Panc1 (cell line): ENCODE measurements at regions not wholly inside any gene's neighbourhood (a gene's known extent, or its start where the extent isn't known, plus 50 kb on each side); places are given as distances from the start of the nearest gene placed in this dataset.

Experiments used
- POLR2AphosphoS5 ChIP-seq: IDR thresholded peaks from 2 replicates; pipeline ENCODE4 v1.6.1; 2012; ENCODE audit warnings: mild to moderate bottlenecking, low read depth, low read length, moderate library complexity
- SIN3A ChIP-seq: IDR thresholded peaks from 2 replicates; pipeline ENCODE4 v1.6.1; 2012; ENCODE audit warnings: low read depth, mild to moderate bottlenecking, low read length, moderate library complexity, borderline replicate concordance; ENCODE audit not compliant: insufficient read depth
- TF ChIP-seq, protein P1 (sequence below): fragments of 450-650 bp; IDR thresholded peaks from 2 replicates; pipeline ENCODE4 v1.5.1; 2017; ENCODE audit warnings: mild to moderate bottlenecking
- TF ChIP-seq, protein P2 (sequence below), 2 experiments: IDR thresholded peaks; 2 replicates each; pipeline ENCODE4 v1.6.1; 2011 to 2012; ENCODE audit warnings: low read depth in 2 of 2, control low read depth in 1 of 2, low read length in 1 of 2, mild to moderate bottlenecking in 1 of 2, moderate library complexity in 1 of 2; ENCODE audit not compliant: insufficient read depth in 1 of 2

DNA sequence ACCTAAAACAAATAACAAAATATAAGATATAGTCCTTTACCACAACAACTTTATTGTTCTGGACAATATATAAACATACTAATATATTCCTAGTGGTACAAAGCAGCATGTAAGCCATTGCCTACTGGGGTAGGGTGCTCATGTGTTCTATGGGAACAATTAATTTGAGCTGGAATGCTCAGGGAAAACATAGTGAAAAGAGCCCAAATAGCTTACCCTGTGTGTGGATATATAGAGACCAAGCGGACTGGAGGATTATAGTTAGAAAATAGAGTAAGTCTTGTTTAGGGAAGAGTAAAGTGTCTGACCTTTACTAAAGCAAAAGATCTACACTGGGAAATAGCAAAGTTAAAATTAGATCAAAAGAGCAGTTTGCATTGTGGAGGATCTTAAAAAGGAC is 64.8 kb downstream of the MAD2L1 start:
- TF ChIP-seq, protein P1, sequence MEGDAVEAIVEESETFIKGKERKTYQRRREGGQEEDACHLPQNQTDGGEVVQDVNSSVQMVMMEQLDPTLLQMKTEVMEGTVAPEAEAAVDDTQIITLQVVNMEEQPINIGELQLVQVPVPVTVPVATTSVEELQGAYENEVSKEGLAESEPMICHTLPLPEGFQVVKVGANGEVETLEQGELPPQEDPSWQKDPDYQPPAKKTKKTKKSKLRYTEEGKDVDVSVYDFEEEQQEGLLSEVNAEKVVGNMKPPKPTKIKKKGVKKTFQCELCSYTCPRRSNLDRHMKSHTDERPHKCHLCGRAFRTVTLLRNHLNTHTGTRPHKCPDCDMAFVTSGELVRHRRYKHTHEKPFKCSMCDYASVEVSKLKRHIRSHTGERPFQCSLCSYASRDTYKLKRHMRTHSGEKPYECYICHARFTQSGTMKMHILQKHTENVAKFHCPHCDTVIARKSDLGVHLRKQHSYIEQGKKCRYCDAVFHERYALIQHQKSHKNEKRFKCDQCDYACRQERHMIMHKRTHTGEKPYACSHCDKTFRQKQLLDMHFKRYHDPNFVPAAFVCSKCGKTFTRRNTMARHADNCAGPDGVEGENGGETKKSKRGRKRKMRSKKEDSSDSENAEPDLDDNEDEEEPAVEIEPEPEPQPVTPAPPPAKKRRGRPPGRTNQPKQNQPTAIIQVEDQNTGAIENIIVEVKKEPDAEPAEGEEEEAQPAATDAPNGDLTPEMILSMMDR, result no peak
- TF ChIP-seq POLR2AphosphoS5, result no peak
- no peak for TF ChIP-seq SIN3A
- TF ChIP-seq, protein P2, sequence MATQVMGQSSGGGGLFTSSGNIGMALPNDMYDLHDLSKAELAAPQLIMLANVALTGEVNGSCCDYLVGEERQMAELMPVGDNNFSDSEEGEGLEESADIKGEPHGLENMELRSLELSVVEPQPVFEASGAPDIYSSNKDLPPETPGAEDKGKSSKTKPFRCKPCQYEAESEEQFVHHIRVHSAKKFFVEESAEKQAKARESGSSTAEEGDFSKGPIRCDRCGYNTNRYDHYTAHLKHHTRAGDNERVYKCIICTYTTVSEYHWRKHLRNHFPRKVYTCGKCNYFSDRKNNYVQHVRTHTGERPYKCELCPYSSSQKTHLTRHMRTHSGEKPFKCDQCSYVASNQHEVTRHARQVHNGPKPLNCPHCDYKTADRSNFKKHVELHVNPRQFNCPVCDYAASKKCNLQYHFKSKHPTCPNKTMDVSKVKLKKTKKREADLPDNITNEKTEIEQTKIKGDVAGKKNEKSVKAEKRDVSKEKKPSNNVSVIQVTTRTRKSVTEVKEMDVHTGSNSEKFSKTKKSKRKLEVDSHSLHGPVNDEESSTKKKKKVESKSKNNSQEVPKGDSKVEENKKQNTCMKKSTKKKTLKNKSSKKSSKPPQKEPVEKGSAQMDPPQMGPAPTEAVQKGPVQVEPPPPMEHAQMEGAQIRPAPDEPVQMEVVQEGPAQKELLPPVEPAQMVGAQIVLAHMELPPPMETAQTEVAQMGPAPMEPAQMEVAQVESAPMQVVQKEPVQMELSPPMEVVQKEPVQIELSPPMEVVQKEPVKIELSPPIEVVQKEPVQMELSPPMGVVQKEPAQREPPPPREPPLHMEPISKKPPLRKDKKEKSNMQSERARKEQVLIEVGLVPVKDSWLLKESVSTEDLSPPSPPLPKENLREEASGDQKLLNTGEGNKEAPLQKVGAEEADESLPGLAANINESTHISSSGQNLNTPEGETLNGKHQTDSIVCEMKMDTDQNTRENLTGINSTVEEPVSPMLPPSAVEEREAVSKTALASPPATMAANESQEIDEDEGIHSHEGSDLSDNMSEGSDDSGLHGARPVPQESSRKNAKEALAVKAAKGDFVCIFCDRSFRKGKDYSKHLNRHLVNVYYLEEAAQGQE (IDR thresholded peaks at IDR 0.05; ENCODE audit: insufficient read depth in 1 of 2, low read depth in 2 of 2, low read length in 1 of 2), result no peak
